Dermis microvascular lymphatic vessel endothelial cell (primary cell): ENCODE measurements at regions not wholly inside any gene's neighbourhood (a gene's known extent, or its start where the extent isn't known, plus 50 kb on each side); places are given as distances from the start of the nearest gene placed in this dataset.

Experiments
- DNase-seq, 2 donors: peaks; one replicate each; pipeline versions ENCODE4 v3.0.0 to v3.0.0-alpha.2; 2010; ENCODE audit warnings: low read depth in 2 of 2

- peak; percentile 57 to 86 for DNase-seq
Observed at GRCh38 chr11:104609311-104610085, 288.8 kb downstream of the CASP12 start.

GRCh38 chr11:104602643-104603042, 295.6 kb downstream of the CASP12 start:
- DNase-seq = no peak

GRCh38 chr11:104594228-104594958, 303.9 kb downstream of the CASP12 start:
- DNase-seq = no peak

- no peak for DNase-seq
Observed at GRCh38 chr11:104588970-104589369, 309.3 kb downstream of the CASP12 start.

GRCh38 chr11:104588446-104588845, 309.8 kb downstream of the CASP12 start:
- no peak for DNase-seq

- no peak for DNase-seq
Observed at GRCh38 chr11:104584823-104585222, 313.4 kb downstream of the CASP12 start.

DNA sequence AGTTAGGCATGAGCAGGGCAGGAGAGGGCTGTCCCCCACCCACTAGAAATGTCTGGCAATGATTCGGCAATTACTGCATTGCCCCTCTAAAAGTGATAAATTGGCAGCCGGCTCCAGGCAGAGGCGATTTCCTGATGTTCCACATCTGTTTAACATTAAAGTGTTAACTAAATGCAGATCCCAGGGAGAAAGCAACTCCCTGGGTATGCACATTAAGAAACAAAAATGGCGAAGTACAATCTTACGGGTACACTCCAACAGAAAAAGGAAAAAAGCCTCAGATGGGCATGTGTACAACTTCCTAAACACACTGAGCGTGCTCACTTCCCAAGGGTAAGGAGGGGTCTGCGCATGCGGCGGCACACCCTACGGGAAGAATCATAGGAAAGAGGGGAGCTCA, 314.4 kb downstream of the CASP12 start:
- DNase-seq = no peak

- no peak for DNase-seq
Observed at GRCh38 chr11:104582431-104582830, 315.8 kb downstream of the CASP12 start.

GRCh38 chr11:104581246-104581980, 316.8 kb downstream of the CASP12 start:
- no peak for DNase-seq

DNA sequence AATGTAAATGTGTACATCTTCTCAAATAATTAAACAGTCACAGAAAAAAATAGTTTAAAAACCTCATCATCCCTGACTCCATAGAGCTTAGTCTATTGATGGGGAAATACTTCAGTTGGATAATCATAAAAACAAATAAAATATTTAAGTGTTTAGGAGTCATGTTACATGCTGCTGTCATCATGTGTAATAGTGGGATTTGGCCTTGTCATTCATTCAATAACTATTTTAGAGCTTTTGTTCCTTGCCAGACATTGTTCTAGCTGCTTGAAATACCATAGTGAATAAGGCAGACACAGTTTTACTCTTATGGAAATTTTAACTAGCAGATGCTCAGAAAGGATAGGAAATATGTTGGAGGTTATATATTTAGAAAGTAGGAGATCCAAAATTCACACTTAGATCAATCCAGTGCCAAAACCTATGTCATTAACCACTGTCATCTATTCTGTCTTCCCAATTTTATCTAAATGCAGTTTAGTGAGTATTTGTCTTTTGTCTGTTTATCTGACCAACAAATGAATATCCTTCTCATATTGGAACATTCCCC, 324.7 kb downstream of the CASP12 start:
- DNase-seq = peak in 1 of 2 donors; percentile 39

- peak in 1 of 2 donors; percentile 32 for DNase-seq
Observed at GRCh38 chr11:104572279-104572678, 326.0 kb downstream of the CASP12 start.

GRCh38 chr11:104570078-104570701, 328.1 kb downstream of the CASP12 start:
- DNase-seq = peak in 1 of 2 donors; percentile 22

GRCh38 chr11:104565583-104565961, 332.7 kb downstream of the CASP12 start:
- DNase-seq = no peak

DNA sequence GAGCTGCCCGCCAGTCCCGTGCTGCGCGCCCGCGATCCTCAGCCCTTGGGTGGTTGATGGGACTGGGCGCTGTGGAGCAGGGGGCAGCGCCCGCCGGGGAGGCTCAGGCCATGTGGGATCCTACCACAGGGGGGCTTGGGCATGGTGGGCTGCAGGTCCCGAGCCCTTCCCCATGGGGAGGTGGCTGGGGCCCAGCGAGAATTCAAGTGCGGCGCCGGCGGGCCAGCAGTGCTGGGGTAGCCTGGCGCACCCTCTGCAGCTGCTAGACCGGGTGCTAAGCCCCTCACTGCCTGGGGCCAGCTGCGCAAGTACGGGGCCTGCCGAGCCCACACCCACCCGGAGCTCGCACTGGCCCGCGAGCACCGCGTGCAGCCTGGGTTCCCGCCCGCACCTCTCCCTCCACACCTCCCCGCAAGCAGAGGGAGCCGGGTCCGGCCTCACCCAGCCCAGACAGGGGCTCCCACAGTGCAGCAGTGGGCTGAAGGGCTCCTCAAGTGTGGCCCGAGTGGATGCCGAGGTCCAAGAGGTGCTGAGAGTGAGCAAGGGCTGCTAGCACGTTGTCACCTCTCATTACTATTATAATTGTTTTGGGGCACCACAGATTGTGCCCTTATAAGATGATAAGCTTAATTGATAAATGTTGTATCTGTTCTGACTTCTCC, 333.2 kb downstream of the CASP12 start:
- no peak for DNase-seq

GRCh38 chr11:104556606-104557301, 341.5 kb downstream of the CASP12 start:
- no peak for DNase-seq

- no peak for DNase-seq
Observed at GRCh38 chr11:104549019-104549418, 349.2 kb downstream of the CASP12 start.

- DNase-seq = peak in 1 of 2 donors; percentile 10
Observed at GRCh38 chr11:104547996-104548661, 350.1 kb downstream of the CASP12 start.

GRCh38 chr11:104546501-104546900, 351.8 kb downstream of the CASP12 start:
- DNase-seq = no peak

GRCh38 chr11:104541701-104542100, 356.6 kb downstream of the CASP12 start:
- no peak for DNase-seq

DNA sequence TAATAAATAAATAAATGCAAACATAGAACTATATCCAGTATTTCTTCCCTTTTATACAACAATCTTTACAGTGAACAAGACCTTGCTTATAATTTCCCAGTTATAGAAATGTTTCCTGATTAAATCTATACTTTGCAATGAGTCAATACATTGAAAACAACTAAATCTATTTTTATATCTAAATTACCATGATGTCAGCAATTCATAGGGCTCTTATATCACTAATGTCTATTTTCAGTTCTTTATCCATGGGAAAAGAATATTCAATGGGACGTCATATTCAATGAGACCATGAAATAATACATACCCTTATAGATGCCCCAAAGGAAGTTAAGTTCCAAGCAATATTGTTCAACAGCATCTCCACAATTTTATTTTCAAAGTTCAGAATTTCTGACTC, 359.9 kb downstream of the CASP12 start:
- DNase-seq = no peak
